Kidney epithelial cell (primary cell): ENCODE measurements at regions not wholly inside any gene's neighbourhood (a gene's known extent, or its start where the extent isn't known, plus 50 kb on each side); places are given as distances from the start of the nearest gene placed in this dataset.
"Not testable (repeated sequence)": the region's sequence is repeated elsewhere in the genome, so short reads cannot be mapped to it uniquely, and the experiment has no call there.

Source experiments
- DNase-seq: peaks from one replicate; pipeline ENCODE4 v3.0.0-alpha.2; 2010; ENCODE audit warnings: low read depth
- H3K27me3 ChIP-seq: 2 replicates; pipeline ENCODE4 v1.6.0; 2011; ENCODE audit warnings: low read length; ENCODE audit not compliant: control insufficient read depth, insufficient read depth
- H3K36me3 ChIP-seq: 2 replicates; pipeline ENCODE4 v1.5.1; 2011; ENCODE audit warnings: low read length; ENCODE audit not compliant: control insufficient read depth, insufficient read depth
- H3K4me3 ChIP-seq: 2 replicates; pipeline ENCODE4 v1.5.1; 2011; ENCODE audit warnings: low read depth, mild to moderate bottlenecking, control low read depth, low read length
- CTCF ChIP-seq: IDR thresholded peaks from 2 replicates; pipeline ENCODE4 v1.5.1; 2011; ENCODE audit warnings: mild to moderate bottlenecking, moderate library complexity, low read length, control low read depth, inconsistent platforms; ENCODE audit not compliant: insufficient read depth, poor library complexity, severe bottlenecking

- no peak for TF ChIP-seq CTCF
- Histone ChIP-seq H3K4me3 (no peak overlapping the region), H3K36me3 (no peaks in the 10 kb centered on the region), H3K27me3 (no peaks in the 10 kb centered on the region)
- DNase-seq: peak; percentile 56
Measured at GRCh38 chr9:75382126-75382525, 293.8 kb downstream of the OSTF1 start.

GRCh38 chr9:75383420-75384034 is 295.2 kb downstream of the OSTF1 start:
- not testable (repeated sequence) for DNase-seq, H3K36me3 ChIP-seq, H3K4me3 ChIP-seq, H3K27me3 ChIP-seq

GRCh38 chr9:75385236-75385635 is 296.9 kb downstream of the OSTF1 start:
- no peak for DNase-seq
- H3K27me3 ChIP-seq: no peaks in the 10 kb centered on the region
- no peaks in the 10 kb centered on the region for H3K36me3 ChIP-seq
- no peak overlapping the region for H3K4me3 ChIP-seq
- TF ChIP-seq CTCF: no peak

- no peak for DNase-seq
- Histone ChIP-seq H3K27me3 (no peaks in the 10 kb centered on the region), H3K36me3 (no peaks in the 10 kb centered on the region), H3K4me3 (no peak overlapping the region)
- no peak for TF ChIP-seq CTCF
Measured at GRCh38 chr9:75389101-75389500, 300.8 kb downstream of the OSTF1 start.

- no peaks in the 10 kb centered on the region for H3K36me3 ChIP-seq
- TF ChIP-seq CTCF: no peak
- DNase-seq: no peak
Measured at GRCh38 chr9:75390951-75391350, 302.6 kb downstream of the OSTF1 start.

GRCh38 chr9:75391497-75391896 is 303.2 kb downstream of the OSTF1 start:
- no peak for DNase-seq
- H3K27me3 ChIP-seq: no peaks in the 10 kb centered on the region
- TF ChIP-seq CTCF: no peak

More at GRCh38 chr9:75390951-75391350, 302.6 kb downstream of the OSTF1 start:
- Histone ChIP-seq H3K4me3 (no peak overlapping the region), H3K27me3 (no peaks in the 10 kb centered on the region)

More at GRCh38 chr9:75391497-75391896, 303.2 kb downstream of the OSTF1 start:
- Histone ChIP-seq H3K4me3 (no peak overlapping the region), H3K36me3 (no peaks in the 10 kb centered on the region)
